ENCODE measurements at regions not wholly inside any gene's neighbourhood (a gene's known extent, or its start where the extent isn't known, plus 50 kb on each side); places are given as distances from the start of the nearest gene placed in this dataset.

- ATAC-seq (ENCODE audit: low FRiP score) (no peak), DNase-seq (ENCODE audit: low spot score) (no peak)
- no peak for TF ChIP-seq CTCF (IDR thresholded peaks at IDR 0.05)
Measured at GRCh38 chr2:17337507-17337906, 180.7 kb downstream of the RAD51AP2 start.

GRCh38 chr2:17336458-17336857, 181.8 kb downstream of the RAD51AP2 start:
- no peak for TF ChIP-seq CTCF (IDR thresholded peaks at IDR 0.05)
- no peak for DNase-seq (ENCODE audit: low spot score)
- no peak for ATAC-seq (ENCODE audit: low FRiP score)

GRCh38 chr2:17334300-17334699, 183.9 kb downstream of the RAD51AP2 start:
- TF ChIP-seq CTCF (IDR thresholded peaks at IDR 0.05) = no peak
- DNase-seq (ENCODE audit: low spot score) = no peak
- ATAC-seq (ENCODE audit: low FRiP score) = no peak

GRCh38 chr2:17331636-17332035, 186.6 kb downstream of the RAD51AP2 start:
- no peak for TF ChIP-seq CTCF (IDR thresholded peaks at IDR 0.05)
- ATAC-seq (ENCODE audit: low FRiP score) (no peak), DNase-seq (ENCODE audit: low spot score) (no peak)

- TF ChIP-seq CTCF (IDR thresholded peaks at IDR 0.05) = no peak
- no peak for ATAC-seq (ENCODE audit: low FRiP score)
- DNase-seq (ENCODE audit: low spot score) = no peak
Measured at GRCh38 chr2:17328161-17328560, 190.1 kb downstream of the RAD51AP2 start.

- peak; percentile 35 for ATAC-seq (ENCODE audit: low FRiP score)
- DNase-seq (ENCODE audit: low spot score) = no peak
- no peak for TF ChIP-seq CTCF (IDR thresholded peaks at IDR 0.05)
Measured at GRCh38 chr2:17327649-17328048, 190.6 kb downstream of the RAD51AP2 start.

GRCh38 chr2:17326717-17327116, 191.5 kb downstream of the RAD51AP2 start:
- ATAC-seq (ENCODE audit: low FRiP score) (no peak), DNase-seq (ENCODE audit: low spot score) (no peak)
- TF ChIP-seq CTCF (IDR thresholded peaks at IDR 0.05) = no peak
